CD4-positive, alpha-beta T cell treated with Interleukin-17A for 4 hours (primary cell): ENCODE measurements at regions not wholly inside any gene's neighbourhood (a gene's known extent, or its start where the extent isn't known, plus 50 kb on each side); places are given as distances from the start of the nearest gene placed in this dataset.
"Not testable (repeated sequence)": the region's sequence is repeated elsewhere in the genome, so short reads cannot be mapped to it uniquely, and the experiment has no call there.

ENCODE experiments used
- DNase-seq: peaks from one replicate; pipeline ENCODE4 v3.0.0-alpha.2; 2020; ENCODE audit warnings: mixed read lengths

GRCh38 chr7:65749518-65749917, 123.4 kb upstream of the VKORC1L1 start:
- DNase-seq, result no peak

- DNase-seq, result peak; percentile 91
Observed at GRCh38 chr7:65750511-65751344, 122.1 kb upstream of the VKORC1L1 start.

GRCh38 chr7:65754070-65754469, 118.8 kb upstream of the VKORC1L1 start:
- DNase-seq, result not testable (repeated sequence)

- not testable (repeated sequence) for DNase-seq
Observed at GRCh38 chr7:65758991-65759390, 113.9 kb upstream of the VKORC1L1 start.

- not testable (repeated sequence) for DNase-seq
Observed at GRCh38 chr7:65762712-65763111, 110.2 kb upstream of the VKORC1L1 start.

GRCh38 chr7:65763114-65763513, 109.8 kb upstream of the VKORC1L1 start:
- DNase-seq, result not testable (repeated sequence)

GRCh38 chr7:65770473-65771225, 102.2 kb upstream of the VKORC1L1 start:
- DNase-seq, result peak; percentile 96

GRCh38 chr7:65771226-65771569, 101.7 kb upstream of the VKORC1L1 start:
- DNase-seq, result not testable (repeated sequence)

GRCh38 chr7:65776677-65777076, 96.2 kb upstream of the VKORC1L1 start:
- DNase-seq, result not testable (repeated sequence)

GRCh38 chr7:65789943-65790342, 82.9 kb upstream of the VKORC1L1 start:
- DNase-seq, result not testable (repeated sequence)

- DNase-seq, result not testable (repeated sequence)
Observed at GRCh38 chr7:65791788-65792187, 81.1 kb upstream of the VKORC1L1 start.

- DNase-seq, result not testable (repeated sequence)
Observed at GRCh38 chr7:65792726-65793125, 80.1 kb upstream of the VKORC1L1 start.

GRCh38 chr7:65794671-65795391, 78.0 kb upstream of the VKORC1L1 start:
- not testable (repeated sequence) for DNase-seq

- DNase-seq, result not testable (repeated sequence)
Observed at GRCh38 chr7:65795392-65795716, 77.5 kb upstream of the VKORC1L1 start.

GRCh38 chr7:65796205-65796604, 76.7 kb upstream of the VKORC1L1 start:
- no peak for DNase-seq

GRCh38 chr7:65797086-65797485, 75.8 kb upstream of the VKORC1L1 start:
- DNase-seq, result not testable (repeated sequence)

- not testable (repeated sequence) for DNase-seq
Observed at GRCh38 chr7:65797566-65797965, 75.3 kb upstream of the VKORC1L1 start.

GRCh38 chr7:65798111-65799075, 74.5 kb upstream of the VKORC1L1 start:
- DNase-seq, result peak; percentile 10

- DNase-seq, result not testable (repeated sequence)
Observed at GRCh38 chr7:65800191-65800590, 72.7 kb upstream of the VKORC1L1 start.

- no peak for DNase-seq
Observed at GRCh38 chr7:65800890-65801341, 72.0 kb upstream of the VKORC1L1 start.

GRCh38 chr7:65804887-65805286, 68.0 kb upstream of the VKORC1L1 start:
- DNase-seq, result no peak

GRCh38 chr7:65807067-65807466, 65.8 kb upstream of the VKORC1L1 start:
- DNase-seq, result not testable (repeated sequence)
